ENCODE measurements at regions not wholly inside any gene's neighbourhood (a gene's known extent, or its start where the extent isn't known, plus 50 kb on each side); places are given as distances from the start of the nearest gene placed in this dataset.
"Not testable (repeated sequence)": the region's sequence is repeated elsewhere in the genome, so short reads cannot be mapped to it uniquely, and the experiment has no call there.

DNA sequence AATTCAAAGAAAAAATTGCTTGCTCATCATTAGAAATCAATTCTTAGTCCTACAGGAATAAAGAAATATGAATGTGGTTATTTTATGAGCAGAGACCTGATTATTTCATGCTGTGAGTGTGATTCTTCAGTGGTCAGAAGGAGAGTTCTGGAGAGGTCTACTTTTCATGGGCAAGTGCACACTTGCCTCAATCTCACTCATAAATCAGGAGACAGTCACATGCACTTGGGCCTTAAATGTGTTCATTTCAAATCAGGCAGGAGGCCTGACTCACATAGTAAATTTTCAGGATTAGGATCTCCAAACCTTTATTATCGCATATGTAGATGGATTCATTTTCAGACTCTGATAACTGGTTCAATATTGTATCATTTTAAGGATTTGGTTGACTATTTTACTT lies 323.2 kb upstream of the CCNH start:
- H3K9me3 ChIP-seq (ENCODE audit: control insufficient read depth, low read depth, low read length), result no peaks in the 10 kb centered on the region
- no peaks in the 10 kb centered on the region for H3K27me3 ChIP-seq (ENCODE audit: control insufficient read depth, insufficient read depth, low read length)
- WGBS (ENCODE audit: insufficient coverage, low lambda C conversion rate), result no CpG with 5 or more reads among the region's 1 CpG
- H3K4me1 ChIP-seq (ENCODE audit: control insufficient read depth, insufficient read depth, low read length), result no peaks in the 10 kb centered on the region
- H3K36me3 ChIP-seq (ENCODE audit: control insufficient read depth, insufficient read depth, low read length), result no peaks in the 10 kb centered on the region
- H3K4me3 ChIP-seq (ENCODE audit: low read length), result no peak overlapping the region
- no peak overlapping the region for H3K27ac ChIP-seq (ENCODE audit: low read length)
- DNase-seq, result no peak

- H3K27me3 ChIP-seq (ENCODE audit: control insufficient read depth, insufficient read depth, low read length), result no peaks in the 10 kb centered on the region
- no peak for DNase-seq
- no peak overlapping the region for H3K4me3 ChIP-seq (ENCODE audit: low read length)
- H3K4me1 ChIP-seq (ENCODE audit: control insufficient read depth, insufficient read depth, low read length), result no peaks in the 10 kb centered on the region
- no peak overlapping the region for H3K27ac ChIP-seq (ENCODE audit: low read length)
- no peaks in the 10 kb centered on the region for H3K36me3 ChIP-seq (ENCODE audit: control insufficient read depth, insufficient read depth, low read length)
- 43% methylated on average over 2 of the region's 3 CpGs for WGBS (ENCODE audit: insufficient coverage, low lambda C conversion rate)
- no peaks in the 10 kb centered on the region for H3K9me3 ChIP-seq (ENCODE audit: control insufficient read depth, low read depth, low read length)
These were observed 321.2 kb upstream of the CCNH start for GRCh38 chr5:87733897-87734296.

GRCh38 chr5:87732875-87733768 lies 320.4 kb upstream of the CCNH start:
- no peaks in the 10 kb centered on the region for H3K4me1 ChIP-seq (ENCODE audit: control insufficient read depth, insufficient read depth, low read length)
- WGBS (ENCODE audit: insufficient coverage, low lambda C conversion rate), result 74% methylated on average over 2 of the region's 7 CpGs
- no peaks in the 10 kb centered on the region for H3K9me3 ChIP-seq (ENCODE audit: control insufficient read depth, low read depth, low read length)
- H3K27me3 ChIP-seq (ENCODE audit: control insufficient read depth, insufficient read depth, low read length), result no peaks in the 10 kb centered on the region
- H3K36me3 ChIP-seq (ENCODE audit: control insufficient read depth, insufficient read depth, low read length), result no peaks in the 10 kb centered on the region
- no peak overlapping the region for H3K4me3 ChIP-seq (ENCODE audit: low read length)
- DNase-seq, result no peak
- H3K27ac ChIP-seq (ENCODE audit: low read length), result no peak overlapping the region

DNA sequence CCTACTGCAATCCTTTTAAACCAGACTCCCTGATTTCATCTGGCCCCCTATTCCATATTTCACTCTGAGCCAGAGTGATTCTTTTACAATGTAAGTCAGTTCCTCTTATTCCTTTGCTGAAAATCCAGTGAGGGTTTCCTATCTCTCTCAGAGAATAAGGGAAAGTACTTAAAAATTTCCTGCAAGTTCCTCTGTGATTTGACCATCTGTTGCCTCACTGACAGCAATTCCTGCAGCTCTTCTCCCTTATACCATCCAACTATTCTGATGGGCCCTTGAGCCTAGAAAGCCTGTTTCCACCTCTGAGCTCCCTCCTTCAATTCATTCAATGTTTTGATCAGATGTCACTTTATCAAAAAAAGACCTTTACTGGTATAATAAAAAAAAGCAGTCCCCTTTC lies 317.1 kb upstream of the CCNH start:
- DNase-seq, result no peak
- Histone ChIP-seq H3K36me3 (ENCODE audit: control insufficient read depth, insufficient read depth, low read length) (no peaks in the 10 kb centered on the region), H3K4me3 (ENCODE audit: low read length) (no peak overlapping the region), H3K4me1 (ENCODE audit: control insufficient read depth, insufficient read depth, low read length) (no peaks in the 10 kb centered on the region), H3K27me3 (ENCODE audit: control insufficient read depth, insufficient read depth, low read length) (no peaks in the 10 kb centered on the region), H3K27ac (ENCODE audit: low read length) (no peak overlapping the region), H3K9me3 (ENCODE audit: control insufficient read depth, low read depth, low read length) (no peaks in the 10 kb centered on the region)

DNA sequence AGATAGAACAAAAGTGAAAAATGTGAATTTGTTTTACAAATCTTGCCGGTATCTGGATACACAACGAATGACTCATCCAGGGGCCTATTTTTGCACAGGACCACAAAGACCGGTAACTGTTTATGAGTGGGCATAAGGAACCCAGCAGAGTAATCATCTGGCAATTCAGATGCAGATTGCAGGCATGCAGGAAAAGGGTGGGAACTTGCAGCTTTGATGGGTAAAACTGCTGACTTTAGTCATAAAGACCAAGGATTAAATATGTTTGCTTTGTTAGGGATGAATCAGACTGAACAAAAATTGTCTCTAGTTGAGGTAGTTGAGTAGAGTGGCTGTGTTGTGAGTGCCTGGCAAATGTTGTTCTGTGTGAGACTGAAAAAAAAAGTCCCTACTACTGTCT lies 309.6 kb upstream of the CCNH start:
- WGBS (ENCODE audit: insufficient coverage, low lambda C conversion rate), result 92% methylated on average over 2 of the region's 3 CpGs
- no peak overlapping the region for H3K4me3 ChIP-seq (ENCODE audit: low read length)

DNA sequence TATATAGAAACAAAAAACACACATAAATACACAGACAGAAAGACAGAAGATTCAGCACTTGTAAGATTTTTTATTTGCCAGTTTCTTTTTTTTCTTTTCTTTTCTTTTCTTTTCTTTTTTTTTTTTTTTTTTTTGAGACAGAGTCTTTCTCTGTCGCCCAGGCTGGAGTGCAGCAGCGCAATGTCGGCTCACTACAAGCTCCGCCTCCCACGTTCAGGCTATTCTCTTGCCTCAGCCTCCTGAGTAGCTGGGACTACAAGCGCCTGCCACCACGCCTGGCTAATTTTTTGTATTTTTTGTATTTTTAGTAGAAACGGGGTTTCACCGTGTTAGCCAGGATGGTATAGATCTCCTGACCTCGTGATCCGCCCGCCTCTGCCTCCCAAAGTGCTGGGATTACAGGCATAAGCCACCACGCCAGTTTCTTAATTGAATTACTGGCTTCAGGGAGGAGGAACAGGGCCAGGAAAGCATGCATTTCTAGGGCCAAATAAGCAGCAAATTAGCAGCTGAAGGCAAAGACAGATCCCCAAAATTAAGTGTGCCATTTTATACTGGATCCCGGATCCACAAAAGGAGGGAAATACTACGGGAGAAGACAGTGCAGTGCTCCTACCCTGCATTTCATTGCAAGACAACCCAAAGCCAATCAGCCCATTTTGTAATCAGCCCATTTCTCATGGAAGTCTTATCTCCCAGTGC lies 305.6 kb upstream of the CCNH start:
- not testable (repeated sequence) for H3K4me1 ChIP-seq (ENCODE audit: control insufficient read depth, insufficient read depth, low read length); H3K9me3 ChIP-seq (ENCODE audit: control insufficient read depth, low read depth, low read length); DNase-seq; H3K27ac ChIP-seq (ENCODE audit: low read length); H3K36me3 ChIP-seq (ENCODE audit: control insufficient read depth, insufficient read depth, low read length); H3K4me3 ChIP-seq (ENCODE audit: low read length); H3K27me3 ChIP-seq (ENCODE audit: control insufficient read depth, insufficient read depth, low read length)
- no CpG with 5 or more reads among the region's 15 CpGs for WGBS (ENCODE audit: insufficient coverage, low lambda C conversion rate)

More for the DNA sequence above, 309.6 kb upstream of the CCNH start:
- Histone ChIP-seq H3K4me1 (ENCODE audit: control insufficient read depth, insufficient read depth, low read length) (no peaks in the 10 kb centered on the region), H3K9me3 (ENCODE audit: control insufficient read depth, low read depth, low read length) (no peaks in the 10 kb centered on the region), H3K27me3 (ENCODE audit: control insufficient read depth, insufficient read depth, low read length) (no peaks in the 10 kb centered on the region), H3K27ac (ENCODE audit: low read length) (no peak overlapping the region), H3K36me3 (ENCODE audit: control insufficient read depth, insufficient read depth, low read length) (no peaks in the 10 kb centered on the region)
- DNase-seq, result no peak

DNA sequence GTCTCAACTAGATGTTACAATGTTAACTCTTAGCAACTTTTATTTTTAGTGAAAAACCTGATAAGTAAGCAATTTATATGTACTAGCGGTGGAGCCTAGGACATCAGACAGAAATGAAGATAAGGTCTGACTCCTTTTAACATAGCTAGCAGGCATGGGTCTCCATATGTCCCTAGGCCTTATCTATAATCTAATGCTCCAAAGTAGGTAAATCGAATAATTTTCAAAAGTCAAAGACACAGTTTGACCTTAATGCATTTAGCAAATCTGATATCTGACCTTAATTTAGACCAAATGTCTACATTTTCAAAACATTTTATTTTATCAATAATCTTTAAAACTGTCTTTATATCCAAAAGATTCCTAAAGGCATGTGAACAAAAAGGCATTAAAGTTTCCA lies 305.0 kb upstream of the CCNH start:
- Histone ChIP-seq H3K4me1 (ENCODE audit: control insufficient read depth, insufficient read depth, low read length) (no peaks in the 10 kb centered on the region), H3K27ac (ENCODE audit: low read length) (no peak overlapping the region), H3K27me3 (ENCODE audit: control insufficient read depth, insufficient read depth, low read length) (no peaks in the 10 kb centered on the region), H3K36me3 (ENCODE audit: control insufficient read depth, insufficient read depth, low read length) (no peaks in the 10 kb centered on the region), H3K4me3 (ENCODE audit: low read length) (no peak overlapping the region), H3K9me3 (ENCODE audit: control insufficient read depth, low read depth, low read length) (no peaks in the 10 kb centered on the region)
- no peak for DNase-seq
- WGBS (ENCODE audit: insufficient coverage, low lambda C conversion rate), result 60% methylated on average over 1 of the region's 2 CpGs

DNA sequence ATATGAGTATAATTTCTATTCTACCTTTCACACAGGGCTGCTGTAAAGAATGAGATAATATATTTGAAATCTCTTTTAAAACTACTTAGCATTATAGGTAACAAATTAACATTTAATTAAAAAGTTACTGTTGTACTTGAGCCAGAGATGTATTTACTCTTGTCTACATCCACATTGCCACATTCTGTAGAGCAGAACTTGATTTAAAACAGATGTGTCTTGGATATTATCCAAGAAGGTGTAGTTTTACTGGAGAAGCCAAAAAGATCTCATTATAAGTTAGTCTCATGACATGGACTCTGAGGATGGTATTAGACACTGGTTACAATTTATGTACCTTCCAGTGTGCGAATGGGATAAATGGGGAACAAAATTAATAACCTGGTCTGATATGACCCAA lies 293.1 kb upstream of the CCNH start:
- Histone ChIP-seq H3K4me3 (ENCODE audit: low read length) (no peak overlapping the region), H3K9me3 (ENCODE audit: control insufficient read depth, low read depth, low read length) (no peaks in the 10 kb centered on the region), H3K36me3 (ENCODE audit: control insufficient read depth, insufficient read depth, low read length) (no peaks in the 10 kb centered on the region), H3K4me1 (ENCODE audit: control insufficient read depth, insufficient read depth, low read length) (no peaks in the 10 kb centered on the region), H3K27me3 (ENCODE audit: control insufficient read depth, insufficient read depth, low read length) (no peaks in the 10 kb centered on the region), H3K27ac (ENCODE audit: low read length) (no peak overlapping the region)
- DNase-seq, result no peak
- no CpG with 5 or more reads among the region's 1 CpG for WGBS (ENCODE audit: insufficient coverage, low lambda C conversion rate)

- DNase-seq, result no peak
- Histone ChIP-seq H3K27me3 (ENCODE audit: control insufficient read depth, insufficient read depth, low read length) (no peaks in the 10 kb centered on the region), H3K4me3 (ENCODE audit: low read length) (no peak overlapping the region), H3K4me1 (ENCODE audit: control insufficient read depth, insufficient read depth, low read length) (no peaks in the 10 kb centered on the region), H3K36me3 (ENCODE audit: control insufficient read depth, insufficient read depth, low read length) (no peaks in the 10 kb centered on the region), H3K27ac (ENCODE audit: low read length) (no peak overlapping the region), H3K9me3 (ENCODE audit: control insufficient read depth, low read depth, low read length) (no peaks in the 10 kb centered on the region)
- no CpG with 5 or more reads among the region's 1 CpG for WGBS (ENCODE audit: insufficient coverage, low lambda C conversion rate)
These were observed 274.2 kb upstream of the CCNH start for GRCh38 chr5:87686975-87687374.

- Histone ChIP-seq H3K27me3 (ENCODE audit: control insufficient read depth, insufficient read depth, low read length) (no peaks in the 10 kb centered on the region), H3K27ac (ENCODE audit: low read length) (no peak overlapping the region), H3K36me3 (ENCODE audit: control insufficient read depth, insufficient read depth, low read length) (no peaks in the 10 kb centered on the region), H3K9me3 (ENCODE audit: control insufficient read depth, low read depth, low read length) (no peaks in the 10 kb centered on the region), H3K4me3 (ENCODE audit: low read length) (no peak overlapping the region), H3K4me1 (ENCODE audit: control insufficient read depth, insufficient read depth, low read length) (no peaks in the 10 kb centered on the region)
- no peak for DNase-seq
These were observed 273.3 kb upstream of the CCNH start for GRCh38 chr5:87686018-87686417.

- no peaks in the 10 kb centered on the region for H3K27me3 ChIP-seq (ENCODE audit: control insufficient read depth, insufficient read depth, low read length)
- WGBS (ENCODE audit: insufficient coverage, low lambda C conversion rate), result no CpG with 5 or more reads among the region's 2 CpGs
- H3K36me3 ChIP-seq (ENCODE audit: control insufficient read depth, insufficient read depth, low read length), result no peaks in the 10 kb centered on the region
- no peak for DNase-seq
- no peaks in the 10 kb centered on the region for H3K9me3 ChIP-seq (ENCODE audit: control insufficient read depth, low read depth, low read length)
- H3K4me3 ChIP-seq (ENCODE audit: low read length), result no peak overlapping the region
- no peak overlapping the region for H3K27ac ChIP-seq (ENCODE audit: low read length)
- H3K4me1 ChIP-seq (ENCODE audit: control insufficient read depth, insufficient read depth, low read length), result no peaks in the 10 kb centered on the region
These were observed 261.5 kb upstream of the CCNH start for GRCh38 chr5:87674235-87674634.
